Lower lobe of right lung (tissue), 2 donors: ENCODE measurements at regions not wholly inside any gene's neighbourhood (a gene's known extent, or its start where the extent isn't known, plus 50 kb on each side); places are given as distances from the start of the nearest gene placed in this dataset.

Experiments
- ATAC-seq, 2 donors: fragments of 200-7000 bp; cut with Tn5 transposase; one replicate each; pipeline ENCODE4 v1.9.1; 2020 to 2022; ENCODE audit warnings: mild to moderate bottlenecking in 2 of 2, moderate library complexity in 2 of 2
- DNase-seq: peaks from one replicate; pipeline ENCODE4 v3.0.0-alpha.2; 2020
- H3K27ac ChIP-seq: fragments of 200-600 bp; one replicate; pipeline ENCODE4 v1.8.0; 2022
- H3K27me3 ChIP-seq: fragments of 200-600 bp; one replicate; pipeline ENCODE4 v1.8.0; 2022; ENCODE audit warnings: low read depth
- H3K36me3 ChIP-seq: fragments of 200-600 bp; one replicate; pipeline ENCODE4 v1.8.0; 2022; ENCODE audit warnings: mild to moderate bottlenecking
- H3K4me1 ChIP-seq: fragments of 200-600 bp; one replicate; pipeline ENCODE4 v1.8.0; 2022
- H3K4me3 ChIP-seq: fragments of 200-600 bp; one replicate; pipeline ENCODE4 v1.8.0; 2022; ENCODE audit warnings: mild to moderate bottlenecking
- H3K9me3 ChIP-seq: fragments of 200-600 bp; one replicate; pipeline ENCODE4 v1.8.0; 2022
- intact Hi-C: fragments of 100-400 bp; cut with DNase I; formaldehyde crosslinking; loops from one replicate; pipeline ENCODE4 v1.11.0; 2022
- TF ChIP-seq, protein P1 (sequence below): fragments of 200-600 bp; IDR thresholded peaks from one replicate; pipeline ENCODE4 v1.8.0; 2022; ENCODE audit warnings: antibody characterized with exemption, mild to moderate bottlenecking
- donor health status: DM: no; HTN: yes; CAD: no; lungs with severe emphysema.

DNA sequence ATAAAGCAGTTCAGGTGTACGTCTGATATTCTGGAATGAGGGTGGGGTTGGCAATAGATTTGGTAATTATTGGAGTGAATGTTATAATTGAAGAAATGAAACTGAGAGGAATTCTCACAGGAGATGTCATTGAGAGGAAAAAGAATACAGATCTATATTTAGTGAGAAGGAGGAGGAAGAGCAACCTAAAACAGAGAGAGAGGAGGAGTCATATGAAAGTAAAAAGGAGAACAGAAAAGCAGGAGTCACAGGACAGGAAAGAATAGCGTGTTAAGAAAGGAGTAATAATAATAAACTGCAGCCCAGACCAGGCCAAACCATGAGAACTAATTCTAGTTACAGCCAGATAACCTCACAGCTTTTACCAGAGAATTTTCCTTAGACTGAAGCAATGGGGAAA is 62.7 kb upstream of the MROH9 start:
- H3K4me3 ChIP-seq: no peak overlapping the region
- TF ChIP-seq, protein P1, sequence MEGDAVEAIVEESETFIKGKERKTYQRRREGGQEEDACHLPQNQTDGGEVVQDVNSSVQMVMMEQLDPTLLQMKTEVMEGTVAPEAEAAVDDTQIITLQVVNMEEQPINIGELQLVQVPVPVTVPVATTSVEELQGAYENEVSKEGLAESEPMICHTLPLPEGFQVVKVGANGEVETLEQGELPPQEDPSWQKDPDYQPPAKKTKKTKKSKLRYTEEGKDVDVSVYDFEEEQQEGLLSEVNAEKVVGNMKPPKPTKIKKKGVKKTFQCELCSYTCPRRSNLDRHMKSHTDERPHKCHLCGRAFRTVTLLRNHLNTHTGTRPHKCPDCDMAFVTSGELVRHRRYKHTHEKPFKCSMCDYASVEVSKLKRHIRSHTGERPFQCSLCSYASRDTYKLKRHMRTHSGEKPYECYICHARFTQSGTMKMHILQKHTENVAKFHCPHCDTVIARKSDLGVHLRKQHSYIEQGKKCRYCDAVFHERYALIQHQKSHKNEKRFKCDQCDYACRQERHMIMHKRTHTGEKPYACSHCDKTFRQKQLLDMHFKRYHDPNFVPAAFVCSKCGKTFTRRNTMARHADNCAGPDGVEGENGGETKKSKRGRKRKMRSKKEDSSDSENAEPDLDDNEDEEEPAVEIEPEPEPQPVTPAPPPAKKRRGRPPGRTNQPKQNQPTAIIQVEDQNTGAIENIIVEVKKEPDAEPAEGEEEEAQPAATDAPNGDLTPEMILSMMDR: no peak
- ATAC-seq (no peak), DNase-seq (no peak)
- no peaks in the 10 kb centered on the region for H3K9me3 ChIP-seq
- no peaks in the 10 kb centered on the region for H3K36me3 ChIP-seq
- H3K27me3 ChIP-seq: no peaks in the 10 kb centered on the region
- H3K27ac ChIP-seq: no peak overlapping the region
- H3K4me1 ChIP-seq: no peaks in the 10 kb centered on the region
- intact Hi-C loops: no loop called here

- H3K4me1 ChIP-seq: no peaks in the 10 kb centered on the region
- no peak overlapping the region for H3K27ac ChIP-seq
- ATAC-seq: no peak
- no peaks in the 10 kb centered on the region for H3K27me3 ChIP-seq
- no peaks in the 10 kb centered on the region for H3K9me3 ChIP-seq
- no peak for DNase-seq
- no peaks in the 10 kb centered on the region for H3K36me3 ChIP-seq
- TF ChIP-seq, protein P1: no peak
- H3K4me3 ChIP-seq: no peak overlapping the region
- intact Hi-C loops: no loop called here
These were observed 60.7 kb upstream of the MROH9 start for GRCh38 chr1:170874671-170875070.

GRCh38 chr1:170881268-170882265 is 53.8 kb upstream of the MROH9 start:
- Histone ChIP-seq H3K27me3 (no peaks in the 10 kb centered on the region), H3K27ac (no peak overlapping the region), H3K9me3 (no peaks in the 10 kb centered on the region), H3K36me3 (no peaks in the 10 kb centered on the region), H3K4me3 (no peak overlapping the region), H3K4me1 (no peaks in the 10 kb centered on the region)
- intact Hi-C loops: no loop called here
- TF ChIP-seq, protein P1: peak; percentile 49
- ATAC-seq: peak; percentile 32 to 59
- DNase-seq: no peak
